HEK293 (cell line): ENCODE measurements at regions not wholly inside any gene's neighbourhood (a gene's known extent, or its start where the extent isn't known, plus 50 kb on each side); places are given as distances from the start of the nearest gene placed in this dataset.

Source experiments
- CTCF ChIA-PET: fragments of 350-600 bp; formaldehyde crosslinking; extraction: SDS; loops from one replicate; lab custom pipeline; 2021; ENCODE audit warnings: antibody characterized with exemption; lab: Yijun Ruan, JAX
- POLR2A ChIA-PET: fragments of 300-600 bp; formaldehyde crosslinking; extraction: SDS; loops from one replicate; lab custom pipeline; 2020; ENCODE audit warnings: antibody characterized with exemption, inconsistent platforms; lab: Yijun Ruan, JAX
- H3K27ac ChIP-seq: fragments of 200-500 bp; sonication (Bioruptor generic); 2 replicates; pipeline ENCODE4 v1.5.1; 2014; ENCODE audit warnings: low read depth, low read length, control low read depth, inconsistent platforms; ENCODE audit errors: extremely low read depth
- H3K36me3 ChIP-seq, 2 experiments: fragments of 200-500 bp in 1 of 2; sonication (Bioruptor generic) in 1 of 2; 1 replicate in 1 of 2; 2 replicates in 1 of 2; pipeline ENCODE4 v1.5.1; 2014 to 2017; ENCODE audit warnings: inconsistent platforms in 2 of 2, low read length in 2 of 2; ENCODE audit not compliant: control insufficient read depth in 2 of 2, insufficient read depth in 1 of 2
- H3K4me1 ChIP-seq: fragments of 200-500 bp; sonication (Bioruptor generic); 2 replicates; pipeline ENCODE4 v1.5.1; 2014; ENCODE audit warnings: mild to moderate bottlenecking, low read length, inconsistent platforms; ENCODE audit not compliant: control insufficient read depth, insufficient read depth
- H3K4me3 ChIP-seq: 2 replicates; pipeline ENCODE4 v1.5.1; 2011; ENCODE audit warnings: low read depth, mild to moderate bottlenecking, control low read depth, low read length, moderate library complexity
- H3K9me3 ChIP-seq: fragments of 200-500 bp; sonication (Bioruptor generic); 2 replicates; pipeline ENCODE4 v1.5.1; 2014; ENCODE audit warnings: low read depth, low read length, inconsistent platforms; ENCODE audit not compliant: control insufficient read depth, insufficient read depth
- MYNN ChIP-seq: fragments of 450-650 bp; formaldehyde crosslinking; IDR thresholded peaks from 2 replicates; pipeline ENCODE4 v1.5.1; 2016; ENCODE audit warnings: missing biosample characterization, missing genetic modification characterization, borderline replicate concordance
- ZNF114 ChIP-seq: fragments of 450-650 bp; formaldehyde crosslinking; IDR thresholded peaks from 2 replicates; pipeline ENCODE4 v1.5.0; 2017; ENCODE audit warnings: missing biosample characterization, missing genetic modification characterization
- ZNF239 ChIP-seq: fragments of 450-650 bp; formaldehyde crosslinking; IDR thresholded peaks from 2 replicates; pipeline ENCODE4 v1.5.1; 2016; ENCODE audit warnings: missing biosample characterization, missing genetic modification characterization
- ZNF248 ChIP-seq: fragments of 450-650 bp; formaldehyde crosslinking; IDR thresholded peaks from 2 replicates; pipeline ENCODE4 v1.5.1; 2017; ENCODE audit warnings: missing biosample characterization, missing genetic modification characterization
- ZNF311 ChIP-seq: fragments of 450-650 bp; formaldehyde crosslinking; IDR thresholded peaks from 2 replicates; pipeline ENCODE4 v1.5.1; 2017; ENCODE audit warnings: missing biosample characterization, missing genetic modification characterization, borderline replicate concordance
- ZNF521 ChIP-seq: fragments of 450-650 bp; formaldehyde crosslinking; IDR thresholded peaks from 2 replicates; pipeline ENCODE4 v1.5.1; 2017; ENCODE audit warnings: missing biosample characterization, mild to moderate bottlenecking, missing genetic modification characterization
- ZNF623 ChIP-seq: fragments of 450-650 bp; formaldehyde crosslinking; IDR thresholded peaks from 2 replicates; pipeline ENCODE4 v1.5.1; 2016; ENCODE audit warnings: missing biosample characterization, missing genetic modification characterization
- ZNF654 ChIP-seq: fragments of 450-650 bp; formaldehyde crosslinking; IDR thresholded peaks from 2 replicates; pipeline ENCODE4 v1.5.1; 2016; ENCODE audit warnings: low read depth, missing biosample characterization, missing genetic modification characterization
- ZNF776 ChIP-seq: fragments of 450-650 bp; formaldehyde crosslinking; IDR thresholded peaks from 2 replicates; pipeline ENCODE4 v1.5.0; 2017; ENCODE audit warnings: missing biosample characterization, missing genetic modification characterization, borderline replicate concordance
- ZSCAN16 ChIP-seq: fragments of 450-650 bp; formaldehyde crosslinking; IDR thresholded peaks from 2 replicates; pipeline ENCODE4 v1.5.1; 2016; ENCODE audit warnings: missing biosample characterization, missing genetic modification characterization
- ZXDB ChIP-seq: fragments of 450-650 bp; formaldehyde crosslinking; IDR thresholded peaks from 2 replicates; pipeline ENCODE4 v1.5.1; 2016; ENCODE audit warnings: missing biosample characterization, missing genetic modification characterization
- TF ChIP-seq, protein P1 (sequence below): fragments of 450-650 bp; formaldehyde crosslinking; IDR thresholded peaks from 2 replicates; pipeline ENCODE4 v1.5.1; 2016; ENCODE audit warnings: missing biosample characterization, missing genetic modification characterization
- TF ChIP-seq, protein P2 (sequence below): fragments of 450-650 bp; formaldehyde crosslinking; IDR thresholded peaks from 2 replicates; pipeline ENCODE4 v1.5.1; 2016; ENCODE audit warnings: missing biosample characterization, missing genetic modification characterization
- TF ChIP-seq, protein P3 (sequence below): fragments of 450-650 bp; formaldehyde crosslinking; optimal IDR thresholded peaks from 2 replicates; pipeline ENCODE3; 2016; ENCODE audit warnings: missing biosample characterization, mild to moderate bottlenecking, missing genetic modification characterization
- TF ChIP-seq, protein P4 (sequence below): fragments of 450-650 bp; IDR thresholded peaks from 2 replicates; pipeline ENCODE4 v1.5.1; 2018; ENCODE audit warnings: missing biosample characterization, mild to moderate bottlenecking, missing genetic modification characterization

DNA sequence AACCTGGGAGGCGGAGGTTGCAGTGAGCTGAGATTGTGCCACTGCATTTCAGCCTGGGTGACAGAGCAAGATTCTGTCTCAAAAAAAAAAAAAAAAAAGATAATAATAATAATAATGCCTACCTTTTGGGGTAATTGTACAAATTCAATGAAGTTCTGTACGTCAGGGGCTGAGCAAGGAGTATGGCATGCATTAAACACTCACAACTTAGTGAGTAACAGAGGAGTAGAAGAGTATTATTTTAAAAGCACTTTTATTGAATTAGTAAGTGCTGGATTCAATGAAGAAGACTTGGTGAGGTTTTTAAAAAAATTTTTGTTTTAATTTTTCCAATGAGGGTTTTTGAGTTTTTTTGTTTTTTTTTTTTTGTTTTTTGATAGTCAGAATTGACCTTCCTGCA is 783.6 kb upstream of the TBX3 start:
- H3K36me3 ChIP-seq: no peaks in the 10 kb centered on the region
- ChIA-PET POLR2A (no interaction called here), CTCF (no interaction called here)
- H3K27ac ChIP-seq: no peak overlapping the region
- H3K4me3 ChIP-seq: no peak overlapping the region
- TF ChIP-seq ZSCAN16 (tag by site-specific recombination) (no peak), ZNF248 (tag by site-specific recombination) (no peak), ZNF776 (tag by site-specific recombination) (no peak), ZNF521 (tag by site-specific recombination) (no peak)
- H3K4me1 ChIP-seq: no peaks in the 10 kb centered on the region
- no peaks in the 10 kb centered on the region for H3K9me3 ChIP-seq

DNA sequence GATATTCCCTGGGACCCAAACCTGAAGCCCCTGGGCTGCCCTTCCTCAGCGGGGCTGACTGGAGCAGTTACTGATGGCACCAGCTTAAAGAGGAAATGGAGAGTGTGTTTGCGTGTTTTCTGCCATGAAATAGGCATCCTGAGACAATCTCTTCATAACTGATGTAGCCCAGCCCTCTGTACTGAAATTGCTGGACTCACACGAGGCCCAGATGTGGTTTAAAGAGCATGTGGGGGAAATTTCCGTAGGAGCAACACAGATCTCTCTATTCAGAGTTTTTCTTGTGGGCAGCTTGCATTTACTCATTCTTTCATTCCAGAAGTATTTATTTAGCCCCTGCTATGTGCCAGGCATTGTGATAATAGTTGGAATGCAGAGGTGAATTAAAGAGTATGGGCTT is 782.1 kb upstream of the TBX3 start:
- ChIA-PET POLR2A (no interaction called here), CTCF (no interaction called here)
- TF ChIP-seq, protein P1, sequence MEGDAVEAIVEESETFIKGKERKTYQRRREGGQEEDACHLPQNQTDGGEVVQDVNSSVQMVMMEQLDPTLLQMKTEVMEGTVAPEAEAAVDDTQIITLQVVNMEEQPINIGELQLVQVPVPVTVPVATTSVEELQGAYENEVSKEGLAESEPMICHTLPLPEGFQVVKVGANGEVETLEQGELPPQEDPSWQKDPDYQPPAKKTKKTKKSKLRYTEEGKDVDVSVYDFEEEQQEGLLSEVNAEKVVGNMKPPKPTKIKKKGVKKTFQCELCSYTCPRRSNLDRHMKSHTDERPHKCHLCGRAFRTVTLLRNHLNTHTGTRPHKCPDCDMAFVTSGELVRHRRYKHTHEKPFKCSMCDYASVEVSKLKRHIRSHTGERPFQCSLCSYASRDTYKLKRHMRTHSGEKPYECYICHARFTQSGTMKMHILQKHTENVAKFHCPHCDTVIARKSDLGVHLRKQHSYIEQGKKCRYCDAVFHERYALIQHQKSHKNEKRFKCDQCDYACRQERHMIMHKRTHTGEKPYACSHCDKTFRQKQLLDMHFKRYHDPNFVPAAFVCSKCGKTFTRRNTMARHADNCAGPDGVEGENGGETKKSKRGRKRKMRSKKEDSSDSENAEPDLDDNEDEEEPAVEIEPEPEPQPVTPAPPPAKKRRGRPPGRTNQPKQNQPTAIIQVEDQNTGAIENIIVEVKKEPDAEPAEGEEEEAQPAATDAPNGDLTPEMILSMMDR (tag by site-specific recombination): no peak
- TF ChIP-seq, protein P2, sequence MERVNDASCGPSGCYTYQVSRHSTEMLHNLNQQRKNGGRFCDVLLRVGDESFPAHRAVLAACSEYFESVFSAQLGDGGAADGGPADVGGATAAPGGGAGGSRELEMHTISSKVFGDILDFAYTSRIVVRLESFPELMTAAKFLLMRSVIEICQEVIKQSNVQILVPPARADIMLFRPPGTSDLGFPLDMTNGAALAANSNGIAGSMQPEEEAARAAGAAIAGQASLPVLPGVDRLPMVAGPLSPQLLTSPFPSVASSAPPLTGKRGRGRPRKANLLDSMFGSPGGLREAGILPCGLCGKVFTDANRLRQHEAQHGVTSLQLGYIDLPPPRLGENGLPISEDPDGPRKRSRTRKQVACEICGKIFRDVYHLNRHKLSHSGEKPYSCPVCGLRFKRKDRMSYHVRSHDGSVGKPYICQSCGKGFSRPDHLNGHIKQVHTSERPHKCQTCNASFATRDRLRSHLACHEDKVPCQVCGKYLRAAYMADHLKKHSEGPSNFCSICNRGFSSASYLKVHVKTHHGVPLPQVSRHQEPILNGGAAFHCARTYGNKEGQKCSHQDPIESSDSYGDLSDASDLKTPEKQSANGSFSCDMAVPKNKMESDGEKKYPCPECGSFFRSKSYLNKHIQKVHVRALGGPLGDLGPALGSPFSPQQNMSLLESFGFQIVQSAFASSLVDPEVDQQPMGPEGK (tag by site-specific recombination): no peak
- TF ChIP-seq, protein P3, sequence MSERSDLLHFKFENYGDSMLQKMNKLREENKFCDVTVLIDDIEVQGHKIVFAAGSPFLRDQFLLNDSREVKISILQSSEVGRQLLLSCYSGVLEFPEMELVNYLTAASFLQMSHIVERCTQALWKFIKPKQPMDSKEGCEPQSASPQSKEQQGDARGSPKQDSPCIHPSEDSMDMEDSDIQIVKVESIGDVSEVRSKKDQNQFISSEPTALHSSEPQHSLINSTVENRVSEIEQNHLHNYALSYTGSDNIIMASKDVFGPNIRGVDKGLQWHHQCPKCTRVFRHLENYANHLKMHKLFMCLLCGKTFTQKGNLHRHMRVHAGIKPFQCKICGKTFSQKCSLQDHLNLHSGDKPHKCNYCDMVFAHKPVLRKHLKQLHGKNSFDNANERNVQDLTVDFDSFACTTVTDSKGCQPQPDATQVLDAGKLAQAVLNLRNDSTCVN (tag by site-specific recombination): no peak
- TF ChIP-seq ZNF623 (tag by site-specific recombination) (no peak), ZXDB (no peak)
- H3K4me1 ChIP-seq: no peaks in the 10 kb centered on the region
- H3K9me3 ChIP-seq: no peaks in the 10 kb centered on the region
- no peak overlapping the region for H3K4me3 ChIP-seq
- H3K27ac ChIP-seq: no peak overlapping the region
- no peaks in the 10 kb centered on the region for H3K36me3 ChIP-seq

DNA sequence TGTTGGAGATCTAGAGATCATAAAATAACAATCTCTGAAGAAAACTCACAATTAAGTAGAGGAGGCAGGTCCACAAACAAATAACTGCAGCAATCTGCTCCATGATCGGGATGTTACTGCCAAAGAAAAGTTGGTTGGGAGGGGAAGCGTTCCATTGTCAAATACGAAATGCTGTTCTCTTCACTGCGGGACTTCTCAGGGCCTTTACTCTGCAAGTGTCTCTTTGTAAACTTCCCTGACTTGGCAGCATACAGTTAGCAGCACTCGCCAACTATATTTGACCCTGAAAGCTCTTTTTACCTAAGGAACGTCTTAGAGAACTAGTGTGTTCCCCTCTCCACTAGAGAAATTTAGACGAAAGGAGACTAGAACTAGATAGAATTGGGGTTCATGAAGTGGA is 780.7 kb upstream of the TBX3 start:
- no peak overlapping the region for H3K27ac ChIP-seq

More for the DNA sequence above, 780.7 kb upstream of the TBX3 start:
- H3K4me3 ChIP-seq: no peak overlapping the region
- POLR2A ChIA-PET: no interaction called here
- no peak for TF ChIP-seq ZNF311 (tag by site-specific recombination)
- TF ChIP-seq, protein P4, sequence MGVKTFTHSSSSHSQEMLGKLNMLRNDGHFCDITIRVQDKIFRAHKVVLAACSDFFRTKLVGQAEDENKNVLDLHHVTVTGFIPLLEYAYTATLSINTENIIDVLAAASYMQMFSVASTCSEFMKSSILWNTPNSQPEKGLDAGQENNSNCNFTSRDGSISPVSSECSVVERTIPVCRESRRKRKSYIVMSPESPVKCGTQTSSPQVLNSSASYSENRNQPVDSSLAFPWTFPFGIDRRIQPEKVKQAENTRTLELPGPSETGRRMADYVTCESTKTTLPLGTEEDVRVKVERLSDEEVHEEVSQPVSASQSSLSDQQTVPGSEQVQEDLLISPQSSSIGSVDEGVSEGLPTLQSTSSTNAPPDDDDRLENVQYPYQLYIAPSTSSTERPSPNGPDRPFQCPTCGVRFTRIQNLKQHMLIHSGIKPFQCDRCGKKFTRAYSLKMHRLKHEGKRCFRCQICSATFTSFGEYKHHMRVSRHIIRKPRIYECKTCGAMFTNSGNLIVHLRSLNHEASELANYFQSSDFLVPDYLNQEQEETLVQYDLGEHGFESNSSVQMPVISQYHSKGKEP: no peak
- no peak for TF ChIP-seq ZNF114 (tag by site-specific recombination)
- no peak for TF ChIP-seq MYNN (tag by site-specific recombination)
- peak; percentile 76 for TF ChIP-seq ZNF239
- no peak for TF ChIP-seq ZNF654 (tag by site-specific recombination)
- H3K4me1 ChIP-seq: no peaks in the 10 kb centered on the region
- CTCF ChIA-PET: interaction anchor here (0.6 kb wide), 2 partner anchors 12 to 119 kb away, joined by 3 to 6 read pairs; no protein-coding TSS in a partner anchor
- H3K9me3 ChIP-seq: no peaks in the 10 kb centered on the region
- no peaks in the 10 kb centered on the region for H3K36me3 ChIP-seq
